Stimulated activated CD4-positive, alpha-beta T cell treated with anti-CD3 and anti-CD28 coated beads, TNF-alpha, amount 100 ng/mL, for 4 hours (primary cell): ENCODE measurements at regions not wholly inside any gene's neighbourhood (a gene's known extent, or its start where the extent isn't known, plus 50 kb on each side); places are given as distances from the start of the nearest gene placed in this dataset.

Source experiments
- DNase-seq, 3 experiments: peaks; one replicate each; pipeline ENCODE4 v3.0.0-alpha.2; 2020; ENCODE audit warnings: low read depth in 3 of 3

GRCh38 chr4:36719425-36719824, 438.0 kb downstream of the DTHD1 start:
- no peak for DNase-seq

GRCh38 chr4:36722986-36723385, 441.6 kb downstream of the DTHD1 start:
- no peak for DNase-seq

GRCh38 chr4:36734334-36734733, 452.9 kb downstream of the DTHD1 start:
- no peak for DNase-seq

GRCh38 chr4:36737691-36738090, 456.3 kb downstream of the DTHD1 start:
- no peak for DNase-seq

GRCh38 chr4:36740796-36741310, 459.4 kb downstream of the DTHD1 start:
- no peak for DNase-seq

- DNase-seq: no peak
These were observed 466.1 kb downstream of the DTHD1 start for GRCh38 chr4:36747277-36748129.

GRCh38 chr4:36753048-36753447, 471.6 kb downstream of the DTHD1 start:
- no peak for DNase-seq

GRCh38 chr4:36757580-36758311, 476.3 kb downstream of the DTHD1 start:
- DNase-seq: no peak

- no peak for DNase-seq
These were observed 477.1 kb downstream of the DTHD1 start for GRCh38 chr4:36758312-36759178.

- no peak for DNase-seq
These were observed 480.2 kb downstream of the DTHD1 start for GRCh38 chr4:36761607-36762006.

- no peak for DNase-seq
These were observed 480.7 kb upstream of the NWD2 start for GRCh38 chr4:36763814-36764213.

- no peak for DNase-seq
These were observed 476.9 kb upstream of the NWD2 start for GRCh38 chr4:36767596-36767995.

- DNase-seq: no peak
These were observed 473.0 kb upstream of the NWD2 start for GRCh38 chr4:36771411-36772153.

- no peak for DNase-seq
These were observed 472.4 kb upstream of the NWD2 start for GRCh38 chr4:36772154-36772516.

GRCh38 chr4:36773467-36773866, 471.1 kb upstream of the NWD2 start:
- DNase-seq: no peak

- no peak for DNase-seq
These were observed 469.0 kb upstream of the NWD2 start for GRCh38 chr4:36775544-36775943.

- DNase-seq: no peak
These were observed 464.9 kb upstream of the NWD2 start for GRCh38 chr4:36779601-36780000.

- DNase-seq: no peak
These were observed 458.6 kb upstream of the NWD2 start for GRCh38 chr4:36785973-36786372.

GRCh38 chr4:36786519-36786918, 458.0 kb upstream of the NWD2 start:
- DNase-seq: no peak

- no peak for DNase-seq
These were observed 449.8 kb upstream of the NWD2 start for GRCh38 chr4:36794716-36795115.

- DNase-seq: no peak
These were observed 432.4 kb upstream of the NWD2 start for GRCh38 chr4:36812149-36812548.
